GM12878 (cell line): ENCODE measurements at regions not wholly inside any gene's neighbourhood (a gene's known extent, or its start where the extent isn't known, plus 50 kb on each side); places are given as distances from the start of the nearest gene placed in this dataset.
A peak's percentile ranks its signal among the peaks of the same experiment; 100 is the strongest.

Experiments used
- ATAC-seq: fragments of 200-7000 bp; cut with Tn5 transposase; 3 replicates; pipeline ENCODE4 v1.9.1; 2020; ENCODE audit warnings: mild to moderate bottlenecking, moderate library complexity
- BruUV-seq: library from RNA; stranded (reverse); fragments of 400-500 nt; replicated peaks from 2 replicates; lab custom pipeline; 2021; lab: Mats Ljungman, UMichigan
- CTCF ChIA-PET: fragments of 300-600 bp; sonication (Branson Sonifier 250); formaldehyde crosslinking; extraction: SDS; loops from one replicate; lab custom pipeline; 2021; ENCODE audit warnings: inconsistent platforms; lab: Yijun Ruan, JAX
- POLR2A ChIA-PET: fragments of 350-600 bp; formaldehyde crosslinking; extraction: SDS; loops from one replicate; lab custom pipeline; 2021; ENCODE audit warnings: inconsistent platforms; lab: Charles Lee
- RAD21 ChIA-PET: fragments of 300-600 bp; sonication (Branson Sonifier 250); formaldehyde crosslinking; loops from one replicate; lab custom pipeline; 2023; ENCODE audit warnings: antibody characterized with exemption; ENCODE audit not compliant: unreplicated experiment; lab: Charles Lee
- SMC1A ChIA-PET: fragments of 300-600 bp; sonication (Branson Sonifier 250); formaldehyde crosslinking; loops from one replicate; lab custom pipeline; 2023; ENCODE audit not compliant: unreplicated experiment, uncharacterized antibody; lab: Charles Lee
- DNase-seq: peaks from one replicate; pipeline ENCODE4 v3.0.0-alpha.2; 2011; ENCODE audit warnings: low read depth, low spot score
- FAIRE-seq: peaks from 3 replicates; lab custom pipeline; 2011; peaks lifted over from hg19 to GRCh38; lab: Jason Lieb, UNC
- H2AFZ ChIP-seq: 2 replicates; pipeline ENCODE4 v1.6.0; 2011; ENCODE audit warnings: low read depth, low read length, control low read depth; ENCODE audit not compliant: control insufficient read depth
- H3K27ac ChIP-seq: 2 replicates; pipeline ENCODE4 v1.5.1; 2011; ENCODE audit warnings: control low read depth; ENCODE audit not compliant: control insufficient read depth, insufficient read depth
- H3K27me3 ChIP-seq, 2 experiments: replicated peaks in 1 of 2; 2 replicates each; pipeline versions ENCODE4 v1.6.0 to v1.6.1; 2011; ENCODE audit warnings: low read length in 1 of 2; ENCODE audit not compliant: control insufficient read depth in 2 of 2, insufficient read depth in 2 of 2
- H3K36me3 ChIP-seq, 2 experiments: 2 replicates each; pipeline ENCODE4 v1.5.1; 2011; ENCODE audit warnings: low read length in 1 of 2; ENCODE audit not compliant: control insufficient read depth in 2 of 2, insufficient read depth in 2 of 2
- H3K4me1 ChIP-seq: 2 replicates; pipeline ENCODE4 v1.6.1; 2011; ENCODE audit warnings: mild to moderate bottlenecking, low read length, moderate library complexity, mixed read lengths; ENCODE audit not compliant: control insufficient read depth, insufficient read depth
- H3K4me2 ChIP-seq: 2 replicates; pipeline ENCODE4 v1.6.0; 2011; ENCODE audit warnings: control low read depth; ENCODE audit not compliant: control insufficient read depth, insufficient read depth
- H3K4me3 ChIP-seq: fragments of 200-600 bp; sonication (generic); 2 replicates; pipeline ENCODE4 v1.5.1; 2016
- H3K79me2 ChIP-seq: 2 replicates; pipeline ENCODE4 v1.6.0; 2011; ENCODE audit warnings: low read length; ENCODE audit not compliant: control insufficient read depth, insufficient read depth
- H3K9ac ChIP-seq: 2 replicates; pipeline ENCODE4 v1.8.0; 2011; ENCODE audit warnings: low read length, control low read depth, mixed read lengths; ENCODE audit not compliant: control insufficient read depth, insufficient read depth
- H3K9me3 ChIP-seq: replicated peaks from 3 replicates; pipeline ENCODE4 v1.5.1; 2011; ENCODE audit warnings: mild to moderate bottlenecking, low read length; ENCODE audit not compliant: control insufficient read depth, insufficient read depth
- H4K20me1 ChIP-seq: 2 replicates; pipeline ENCODE4 v1.6.0; 2011; ENCODE audit not compliant: control insufficient read depth, insufficient read depth
- CUX1 ChIP-seq: IDR thresholded peaks from 2 replicates; pipeline ENCODE4 v1.6.1; 2012; ENCODE audit warnings: improper control_type of control experiment, low read depth, low read length; ENCODE audit not compliant: insufficient replicate concordance
- E2F8 ChIP-seq: fragments of 450-650 bp; IDR thresholded peaks from 2 replicates; pipeline ENCODE4 v1.6.1; 2018; ENCODE audit warnings: mild to moderate bottlenecking, low read depth, moderate library complexity; ENCODE audit not compliant: partially characterized antibody
- FOXK2 ChIP-seq: fragments of 450-650 bp; IDR thresholded peaks from 2 replicates; pipeline ENCODE4 v1.6.1; 2017; ENCODE audit warnings: mild to moderate bottlenecking, moderate library complexity
- MAX ChIP-seq: IDR thresholded peaks from 2 replicates; pipeline ENCODE4 v1.6.1; 2012; ENCODE audit warnings: low read depth, low read length, improper control_type of control experiment
- MXI1 ChIP-seq: fragments of 150-350 bp; IDR thresholded peaks from 2 replicates; pipeline ENCODE4 v1.6.1; 2011; ENCODE audit warnings: low read depth, mild to moderate bottlenecking, inconsistent platforms, low read length, improper control_type of control experiment
- NFYA ChIP-seq: IDR thresholded peaks from 2 replicates; pipeline ENCODE4 v1.6.1; 2011; ENCODE audit warnings: low read depth, mild to moderate bottlenecking, low read length, improper control_type of control experiment, borderline replicate concordance
- NR2C1 ChIP-seq: fragments of 450-650 bp; IDR thresholded peaks from 2 replicates; pipeline ENCODE4 v1.6.1; 2017; ENCODE audit warnings: antibody characterized with exemption, mild to moderate bottlenecking, moderate library complexity
- NRF1 ChIP-seq: conservative IDR thresholded peaks from 2 replicates; pipeline ENCODE4 v1.6.1; 2011; ENCODE audit warnings: mild to moderate bottlenecking, low read depth, low read length, improper control_type of control experiment
- PAX8 ChIP-seq: fragments of 450-650 bp; IDR thresholded peaks from 2 replicates; pipeline ENCODE4 v1.6.1; 2017; ENCODE audit warnings: mild to moderate bottlenecking, moderate library complexity
- RELA ChIP-seq: fragments of 450-650 bp; IDR thresholded peaks from 2 replicates; pipeline ENCODE4 v1.8.0; 2014; ENCODE audit warnings: borderline replicate concordance; ENCODE audit not compliant: partially characterized antibody
- SMARCA5 ChIP-seq: fragments of 450-650 bp; IDR thresholded peaks from 2 replicates; pipeline ENCODE4 v1.6.1; 2017; ENCODE audit warnings: mild to moderate bottlenecking
- SRF ChIP-seq, 2 experiments: IDR thresholded peaks; 2 replicates each; pipeline ENCODE4 v1.6.1; 2011; ENCODE audit warnings: low read depth in 2 of 2, low read length in 2 of 2, mild to moderate bottlenecking in 1 of 2, moderate library complexity in 1 of 2
- TCF12 ChIP-seq: IDR thresholded peaks from 2 replicates; pipeline ENCODE4 v1.6.1; 2011; ENCODE audit warnings: low read depth, mild to moderate bottlenecking, low read length
- WGBS: methylation state at CpG from one replicate; pipeline ENCODE4 v1.1.6; 2016; ENCODE audit warnings: low lambda C conversion rate; ENCODE audit not compliant: insufficient replicate concordance, insufficient coverage; ENCODE audit errors: missing lambda C conversion rate; 5-methylcytosine and 5-hydroxymethylcytosine counted together
- in situ Hi-C: fragments of 300-500 bp; cut with MboI; formaldehyde crosslinking; loops from 9 replicates; pipeline ENCODE4 v1.14.3; 2018; ENCODE audit warnings: mixed read lengths
- intact Hi-C: fragments of 100-400 bp; cut with micrococcal nuclease; formaldehyde crosslinking; loops from one replicate; pipeline ENCODE4 v1.14.2; 2022; ENCODE audit not compliant: unreplicated experiment

- Histone ChIP-seq H3K9ac (peak overlapping the region; percentile 84), H3K27me3 (no peaks in the 10 kb centered on the region; a peak in 1 of 4 replicates), H3K36me3 (no peaks in the 10 kb centered on the region), H3K4me3 (peak overlapping the region; percentile 91), H3K4me2 (peak overlapping the region; percentile 97), H4K20me1 (no peaks in the 10 kb centered on the region), H3K27ac (peak overlapping the region; percentile 88), H3K4me1 (peaks cover 9% of the 10 kb centered on the region), H2AFZ (peak overlapping the region; percentile 88), H3K9me3 (no peaks in the 10 kb centered on the region), H3K79me2 (no peaks in the 10 kb centered on the region; the same call in 1 of the 2 replicates)
- ChIA-PET SMC1A (interaction anchor here (0.9 to 1.2 kb wide), 2 partner anchors 23 to 30 kb away, joined by 3 to 4 read pairs; no protein-coding TSS in a partner anchor), POLR2A (interaction anchor here (0.5 to 1.9 kb wide), 3 partner anchors 17 to 727 kb away, joined by 3 to 6 read pairs (median 5); no protein-coding TSS in a partner anchor), CTCF (interaction anchor here (1.0 to 1.8 kb wide), 2 partner anchors 30 to 40 kb away, joined by 3 to 9 read pairs; no protein-coding TSS in a partner anchor), RAD21 (interaction anchor here (0.6 to 2.0 kb wide), 7 partner anchors 20 to 116 kb away, joined by 3 to 10 read pairs (median 4); no protein-coding TSS in a partner anchor)
- peak; percentile 85 for DNase-seq
- in situ Hi-C loops (no loop called here), intact Hi-C loops (loop anchor here (1.0 kb wide), 1 partner anchor 22 kb away; no protein-coding TSS in a partner anchor)
- BruUV-seq = TSS peak; percentile 94
- under 1% methylated on average over 53 of the region's 84 CpGs for WGBS
- FAIRE-seq = peak; percentile 83
- peak; percentile 97 for ATAC-seq
- TF ChIP-seq TCF12 = no peak
- peak; percentile 69 for TF ChIP-seq MAX
- TF ChIP-seq PAX8 = no peak
- TF ChIP-seq E2F8 = no peak
- TF ChIP-seq MXI1 = peak; percentile 83
- TF ChIP-seq SMARCA5 = no peak
- TF ChIP-seq NR2C1 = peak; percentile 46; the same call in 1 of the 2 replicates
- TF ChIP-seq NFYA = no peak
- TF ChIP-seq RELA = peak; percentile 38
- no peak for TF ChIP-seq NRF1
- TF ChIP-seq FOXK2 = no peak
- TF ChIP-seq SRF (IDR thresholded peaks at IDR 0.05; ENCODE audit: low read depth in 2 of 2, low read length in 2 of 2) = peak; percentile 61 to 93
- no peak for TF ChIP-seq CUX1
These were observed 59.0 kb upstream of the WNT7B start for GRCh38 chr22:46035742-46036557.
